SKM-1 (cell line): ENCODE measurements at regions not wholly inside any gene's neighbourhood (a gene's known extent, or its start where the extent isn't known, plus 50 kb on each side); places are given as distances from the start of the nearest gene placed in this dataset.

Experiments used
- DNase-seq: peaks from one replicate; lab custom pipeline; 2025; ENCODE audit not compliant: unreplicated experiment; lab: John Stamatoyannopoulos, UW

DNA sequence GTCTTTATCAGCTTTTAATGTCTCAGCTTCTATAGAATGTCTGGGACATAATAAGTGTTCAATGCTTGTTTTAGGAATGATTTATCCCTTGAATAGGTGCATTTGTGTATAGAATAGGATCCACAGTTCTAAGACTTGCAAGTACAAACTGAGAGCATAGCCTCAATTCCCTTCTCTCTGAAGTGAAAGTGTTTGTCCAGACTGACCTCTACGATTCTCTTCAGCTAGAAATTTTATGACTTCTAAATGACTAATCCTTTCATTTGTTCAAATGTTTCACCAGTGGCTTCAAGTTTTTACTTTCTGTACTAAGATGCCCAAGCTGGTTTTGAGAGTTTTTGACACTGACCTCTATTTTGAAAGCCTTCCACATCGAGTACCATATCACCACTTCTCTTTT, 608.2 kb upstream of the ADGRL4 start:
- DNase-seq, result no peak

DNA sequence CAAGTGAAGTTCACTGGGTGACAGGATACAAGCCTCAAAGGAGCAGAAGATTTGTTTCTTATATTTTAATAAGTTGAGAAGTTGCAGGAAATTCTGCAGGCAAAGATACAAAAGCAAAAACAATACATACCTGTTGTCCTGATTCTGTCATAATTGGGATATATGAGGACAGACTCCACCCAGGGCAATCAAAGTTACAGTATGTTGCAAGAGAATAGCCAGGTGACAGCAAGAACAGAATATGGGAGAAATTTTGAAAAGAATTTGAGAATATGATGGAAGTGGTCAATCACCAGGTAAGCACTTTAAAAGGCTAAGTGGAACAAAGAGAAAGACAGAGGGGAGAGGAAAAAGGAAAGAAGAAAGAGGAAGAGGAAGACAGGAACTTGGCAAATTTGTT, 607.6 kb upstream of the ADGRL4 start:
- no peak for DNase-seq

DNA sequence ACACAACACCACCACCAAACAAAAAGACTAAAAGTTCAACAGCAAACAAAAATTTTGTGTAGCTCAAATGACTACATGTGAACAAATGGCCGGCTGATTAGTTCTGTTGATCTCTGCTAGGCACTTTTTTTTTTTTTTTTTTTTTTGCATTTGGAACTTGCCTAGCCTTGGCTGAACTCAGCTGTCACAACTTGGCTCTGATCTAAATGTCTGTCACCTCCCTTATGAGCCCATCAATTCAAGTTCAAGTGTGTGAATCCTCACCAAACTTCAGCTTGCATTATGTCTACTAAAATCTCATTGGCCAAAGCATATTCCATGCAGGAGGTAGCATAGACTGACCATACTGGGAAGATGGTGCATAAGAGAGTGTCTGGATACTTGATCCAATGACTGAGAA, 606.5 kb upstream of the ADGRL4 start:
- no peak for DNase-seq

DNA sequence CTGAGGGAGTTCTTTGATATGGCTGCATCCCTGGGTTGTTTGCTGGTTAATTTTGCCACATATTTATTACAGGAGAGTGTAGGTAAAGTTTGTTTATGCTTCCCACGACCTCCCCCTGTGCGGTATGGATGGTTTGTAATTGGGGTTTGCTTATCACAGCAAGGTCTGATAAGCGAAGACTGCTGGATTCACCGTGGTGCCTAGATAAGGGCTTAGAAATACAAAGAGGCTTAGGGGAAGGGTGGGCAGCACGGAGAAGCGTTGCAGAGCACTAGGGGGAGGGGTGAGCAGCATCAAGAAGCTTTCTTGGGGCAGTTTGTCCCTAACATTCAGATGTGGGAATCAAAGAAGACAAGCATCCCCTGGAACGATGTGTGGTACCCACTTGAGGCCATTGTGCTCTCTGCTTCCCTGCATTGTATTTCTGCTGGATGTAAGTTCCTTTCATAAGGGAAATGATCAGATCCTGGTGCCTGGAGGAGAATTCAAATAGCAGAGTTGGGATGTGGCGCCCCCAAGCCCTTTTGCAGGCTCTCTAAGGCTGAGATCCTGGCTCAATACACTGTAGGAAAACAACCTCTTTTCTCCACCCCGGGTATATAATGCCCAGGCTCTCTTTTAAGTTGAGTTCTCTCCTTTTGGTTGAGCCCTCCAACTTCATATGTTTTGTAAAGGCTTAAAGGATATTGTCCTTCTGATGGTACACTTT, 598.1 kb upstream of the ADGRL4 start:
- no peak for DNase-seq

DNA sequence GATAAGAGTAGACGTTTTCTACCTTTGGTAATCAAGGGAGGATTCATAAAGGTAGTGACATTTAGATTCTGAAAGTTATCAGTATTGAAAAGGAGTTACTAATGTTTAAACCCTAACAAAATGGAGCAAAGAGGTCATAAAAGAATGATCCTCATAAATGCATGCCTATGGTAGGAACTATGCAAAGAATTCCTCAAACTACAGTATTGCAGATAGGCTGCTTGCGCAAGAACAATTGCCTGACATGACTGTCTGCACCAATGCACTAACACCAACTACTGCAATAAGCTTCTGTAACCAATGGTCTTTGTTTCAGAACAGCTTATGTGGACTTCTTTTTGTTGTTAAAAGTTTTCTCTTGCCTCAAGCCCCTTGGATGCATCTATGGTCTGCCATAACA, 597.3 kb upstream of the ADGRL4 start:
- DNase-seq, result no peak

DNA sequence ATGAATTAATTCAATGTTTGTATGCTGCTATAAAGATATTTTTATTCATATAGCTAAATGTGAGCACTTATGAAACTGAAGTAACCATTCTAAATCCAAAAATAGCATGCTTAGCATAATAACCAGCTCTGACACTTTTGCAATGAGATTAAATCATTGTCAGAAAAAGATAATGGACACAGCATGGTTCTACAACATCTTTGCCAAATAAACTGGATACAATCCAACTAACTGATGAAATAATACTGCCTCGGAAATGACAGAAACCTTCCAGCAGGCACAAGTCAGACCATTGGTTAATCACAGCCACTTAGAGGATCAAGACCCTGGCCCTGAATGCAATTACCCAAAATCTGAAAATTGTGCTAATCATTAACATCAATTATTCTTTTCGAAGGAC, 592.7 kb upstream of the ADGRL4 start:
- DNase-seq, result no peak

DNA sequence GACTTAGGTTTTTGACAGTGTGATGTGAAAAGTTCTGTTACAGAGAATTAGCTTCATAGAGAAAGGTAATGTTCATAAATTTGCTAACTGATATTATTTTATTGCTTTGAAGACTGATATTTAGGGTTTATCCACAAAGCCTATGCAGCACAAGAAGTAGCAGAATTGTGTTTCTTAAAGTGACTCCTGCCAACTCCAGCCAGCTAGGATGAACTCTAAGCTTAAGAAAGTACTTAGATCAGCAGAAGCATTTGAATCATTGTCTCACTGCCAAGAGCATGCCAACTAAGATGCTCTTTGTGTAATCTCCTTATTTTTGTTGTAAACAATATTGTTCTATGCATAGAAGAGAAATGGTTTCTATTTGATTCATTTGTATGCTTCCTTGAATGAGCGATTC, 589.4 kb upstream of the ADGRL4 start:
- DNase-seq, result no peak

DNA sequence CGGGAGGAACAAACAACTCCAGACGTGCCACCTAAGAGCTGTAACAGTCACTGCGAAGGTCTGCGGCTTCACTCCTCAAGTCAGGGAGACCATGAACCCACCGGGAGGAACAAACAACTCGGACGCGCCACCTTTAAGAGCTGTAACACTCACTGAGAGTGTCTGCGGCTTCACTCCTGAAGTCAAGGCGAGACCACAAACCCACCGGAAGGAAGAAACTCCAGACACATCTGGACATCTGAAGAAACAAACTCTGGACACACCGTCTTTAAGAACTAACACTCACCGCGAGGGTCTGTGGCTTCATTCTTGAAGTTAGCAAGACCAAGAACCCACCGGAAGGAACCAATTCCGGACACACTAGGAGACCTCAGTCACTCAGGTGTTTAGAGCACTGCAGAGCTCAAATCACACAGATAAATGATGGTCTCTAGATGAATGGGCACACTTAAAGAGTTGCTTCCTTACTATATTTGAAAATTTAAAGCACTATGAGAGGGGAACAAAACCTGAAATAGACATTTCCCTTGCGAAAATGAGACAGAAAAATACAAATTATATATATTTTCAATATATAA, 587.7 kb upstream of the ADGRL4 start:
- DNase-seq, result no peak

DNA sequence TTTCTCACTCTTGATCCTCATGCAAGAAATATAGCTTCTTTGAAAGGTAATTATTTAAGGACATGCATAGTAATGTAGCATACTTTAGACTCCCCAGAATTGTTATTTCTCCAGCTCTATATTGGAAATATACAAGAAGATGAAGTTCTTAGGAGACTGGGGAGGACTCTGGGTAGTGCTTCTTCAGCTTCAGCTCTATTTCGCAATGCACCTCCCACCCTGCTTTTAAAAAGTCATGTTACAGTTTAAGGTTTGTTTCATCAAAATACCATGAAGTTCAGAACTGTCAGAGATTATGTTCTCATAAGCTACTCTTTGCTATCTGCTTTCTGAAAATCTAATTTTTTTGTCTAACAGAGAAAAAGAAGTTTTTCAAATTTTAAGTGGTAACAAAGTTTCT, 586.2 kb upstream of the ADGRL4 start:
- no peak for DNase-seq

DNA sequence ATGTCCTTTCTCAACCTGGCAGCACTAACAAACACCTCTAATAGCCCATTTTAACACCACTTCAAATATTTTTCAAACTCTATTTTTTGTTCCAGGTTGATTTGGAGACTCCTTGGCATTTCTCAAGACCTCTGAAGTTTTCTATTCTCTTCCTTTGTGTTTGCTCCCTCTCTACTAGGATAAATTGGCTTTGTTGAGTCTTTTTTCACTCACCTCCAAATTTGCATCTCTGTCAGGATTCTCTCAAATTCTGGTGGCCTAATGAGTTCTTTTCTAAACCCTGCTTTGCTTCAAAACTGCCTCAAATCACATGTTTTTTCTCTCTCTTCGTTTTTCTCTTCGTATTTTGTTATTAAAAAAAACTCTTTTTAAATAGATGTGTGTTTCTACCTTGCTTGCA, 582.2 kb upstream of the ADGRL4 start:
- DNase-seq, result no peak

DNA sequence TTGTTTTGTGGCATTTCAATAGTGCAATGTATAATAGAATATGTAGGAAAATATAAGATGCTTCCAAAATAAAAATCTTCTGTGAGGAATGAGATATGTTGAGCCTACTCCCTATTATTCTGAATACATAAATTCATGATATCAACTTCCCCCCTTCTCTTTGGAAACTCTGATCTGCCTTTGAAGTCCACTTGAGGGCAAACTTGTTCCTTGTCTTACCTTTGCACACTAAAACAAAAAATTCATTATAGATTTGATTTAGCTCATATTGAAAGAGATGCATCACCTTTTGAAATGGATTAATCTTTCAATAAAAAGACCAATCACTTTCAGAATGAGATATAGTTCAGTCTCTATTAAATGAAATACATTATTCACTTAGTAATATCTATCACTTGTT, 580.7 kb upstream of the ADGRL4 start:
- DNase-seq, result no peak

DNA sequence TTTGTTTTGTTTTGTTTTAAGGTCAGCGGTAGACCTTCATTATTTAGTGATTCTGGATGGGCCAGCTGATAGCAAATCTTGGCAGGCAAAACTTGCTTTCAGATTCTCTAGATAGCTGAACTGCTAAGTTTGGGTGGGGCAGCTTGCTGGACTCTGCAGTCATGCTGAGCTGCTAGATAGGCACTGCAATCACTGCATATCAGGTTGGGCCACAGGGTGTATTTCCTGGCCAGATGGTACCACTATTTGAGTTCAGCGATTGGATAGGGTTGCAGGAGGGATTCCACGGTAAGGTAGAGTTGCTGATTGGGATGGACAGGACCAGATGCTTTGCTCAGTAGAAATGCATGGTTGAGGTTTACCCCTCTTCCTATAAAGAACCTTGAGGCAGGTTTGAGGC, 579.3 kb upstream of the ADGRL4 start:
- no peak for DNase-seq

DNA sequence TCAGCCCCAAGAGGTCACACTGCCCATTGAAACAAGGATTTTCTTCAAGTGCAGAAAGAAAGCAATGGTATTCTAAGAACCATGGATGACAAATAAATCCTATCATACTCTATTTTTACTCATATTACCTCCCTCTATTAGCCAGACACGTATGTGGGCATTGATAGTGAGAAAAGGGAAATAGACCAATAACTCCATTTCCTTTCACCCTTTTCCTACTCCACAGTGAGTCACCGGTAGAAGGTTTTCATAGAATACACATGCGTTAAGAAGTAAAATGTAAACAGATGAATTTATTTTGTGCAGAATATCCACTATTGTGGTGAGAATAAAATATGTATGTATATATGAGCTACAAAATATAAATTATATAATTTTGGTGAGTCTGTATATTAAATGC, 568.9 kb upstream of the ADGRL4 start:
- no peak for DNase-seq

DNA sequence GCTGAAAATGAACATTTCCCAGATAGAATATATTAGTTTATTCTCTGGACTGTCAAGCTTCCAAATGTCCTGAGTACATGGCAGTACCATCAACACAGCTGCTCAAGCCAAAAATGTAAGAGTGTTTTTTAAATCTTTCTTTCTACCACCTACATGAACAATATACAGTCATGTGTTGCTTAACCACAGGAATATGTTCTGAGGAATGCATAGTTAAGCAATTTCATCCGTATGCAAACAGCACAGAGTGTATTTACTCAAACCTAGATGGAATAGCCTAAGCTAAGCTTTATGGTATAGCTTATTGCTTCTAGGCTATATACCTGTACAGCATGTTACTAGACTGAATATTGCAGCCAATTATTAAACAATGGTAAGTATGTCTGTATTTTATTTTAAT, 561.9 kb upstream of the ADGRL4 start:
- no peak for DNase-seq

DNA sequence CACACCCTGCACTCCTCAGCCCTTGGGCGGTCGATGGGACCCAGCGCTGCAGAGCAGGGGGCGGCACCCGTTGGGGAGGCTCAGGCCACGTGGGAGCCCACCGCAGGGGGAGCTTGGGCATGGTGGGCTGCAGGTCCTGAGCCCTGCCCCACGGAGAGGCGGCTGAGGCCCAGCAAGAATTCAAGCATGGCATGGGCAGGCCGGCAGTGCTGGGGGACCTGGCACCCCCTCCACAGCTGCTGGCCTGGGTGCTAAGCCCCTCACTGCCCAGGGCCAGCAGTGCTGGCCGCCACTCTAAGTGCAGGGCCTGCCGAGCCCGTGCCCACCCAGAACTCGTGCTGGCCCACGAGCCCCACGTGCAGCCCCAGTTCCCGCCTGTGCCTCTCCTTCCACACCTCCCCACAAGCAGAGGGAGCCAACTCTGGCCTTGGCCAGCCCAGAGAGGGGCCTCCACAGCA, 555.0 kb upstream of the ADGRL4 start:
- no peak for DNase-seq

DNA sequence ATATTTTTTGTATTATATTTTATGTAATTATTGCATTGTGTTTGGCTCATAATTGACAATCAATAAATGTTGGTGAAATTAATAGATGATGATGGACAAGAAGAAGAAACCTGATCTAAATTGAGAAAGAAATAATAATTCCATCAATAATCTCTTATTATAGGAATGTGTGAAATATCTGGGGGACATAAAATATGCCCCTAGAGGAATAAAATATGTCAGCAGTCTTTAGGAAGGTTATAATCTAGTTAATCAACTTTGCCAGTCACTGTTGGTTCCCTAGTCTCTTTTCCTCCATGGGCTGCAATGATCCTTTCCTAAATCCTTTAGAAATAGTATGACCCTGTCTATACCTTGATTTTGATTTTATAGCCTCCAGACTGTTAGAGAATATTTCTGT, 549.7 kb upstream of the ADGRL4 start:
- no peak for DNase-seq

DNA sequence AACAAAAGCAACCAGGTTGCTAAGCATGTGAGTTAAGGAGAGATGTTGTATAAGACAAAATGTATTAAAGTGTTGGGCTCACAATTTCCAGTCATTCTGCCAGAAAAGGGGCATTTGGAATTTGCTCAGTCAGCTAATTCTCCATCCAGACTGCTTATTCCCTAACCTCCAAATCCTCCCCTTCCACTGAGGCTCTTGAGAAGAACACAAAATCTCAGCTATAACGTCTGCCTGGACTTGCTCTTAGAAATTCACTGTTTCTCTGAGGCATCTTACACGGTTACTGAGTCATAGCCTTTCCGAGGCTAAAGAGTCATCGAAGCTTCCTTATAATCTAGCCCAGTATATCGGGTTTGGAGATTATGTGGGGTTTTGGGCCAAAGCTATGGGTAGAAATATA, 548.2 kb upstream of the ADGRL4 start:
- no peak for DNase-seq

DNA sequence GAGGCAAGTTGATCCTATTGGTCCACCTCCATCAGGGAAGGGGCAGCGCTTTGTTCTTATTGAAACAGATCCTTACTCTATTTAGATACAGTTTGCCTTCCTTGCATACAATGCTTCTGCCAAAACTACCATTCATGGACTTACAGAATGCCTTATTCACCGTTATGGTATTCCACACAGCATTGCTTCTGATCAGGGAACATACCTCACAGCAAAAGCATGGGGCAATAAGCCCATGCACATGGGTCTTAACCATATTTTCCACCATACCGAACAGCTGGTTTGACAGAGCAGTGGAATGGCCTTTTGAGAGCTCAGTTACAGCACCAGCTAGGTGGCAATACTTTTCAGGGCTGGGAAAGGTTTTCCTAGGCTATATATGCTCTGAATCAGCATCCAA, 544.8 kb upstream of the ADGRL4 start:
- DNase-seq, result no peak

DNA sequence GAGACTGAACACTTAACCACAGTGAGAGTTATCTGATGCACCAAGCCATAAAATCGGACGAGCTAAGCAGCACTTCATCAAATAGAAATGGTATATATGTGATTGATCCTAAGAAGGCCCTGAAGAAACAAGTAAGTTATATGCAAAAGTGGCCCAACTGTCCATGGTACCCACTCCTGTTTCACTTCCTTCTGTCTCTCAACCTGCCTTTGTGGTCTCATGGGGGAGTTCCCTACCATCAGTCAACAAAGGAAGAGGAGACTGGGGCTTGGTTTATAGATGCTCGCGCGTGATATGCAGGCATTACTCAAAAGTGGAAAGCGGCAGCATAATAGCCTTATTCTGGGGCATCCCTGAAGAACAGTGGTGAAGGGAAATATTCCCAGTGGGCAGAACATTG, 543.9 kb upstream of the ADGRL4 start:
- DNase-seq, result no peak

DNA sequence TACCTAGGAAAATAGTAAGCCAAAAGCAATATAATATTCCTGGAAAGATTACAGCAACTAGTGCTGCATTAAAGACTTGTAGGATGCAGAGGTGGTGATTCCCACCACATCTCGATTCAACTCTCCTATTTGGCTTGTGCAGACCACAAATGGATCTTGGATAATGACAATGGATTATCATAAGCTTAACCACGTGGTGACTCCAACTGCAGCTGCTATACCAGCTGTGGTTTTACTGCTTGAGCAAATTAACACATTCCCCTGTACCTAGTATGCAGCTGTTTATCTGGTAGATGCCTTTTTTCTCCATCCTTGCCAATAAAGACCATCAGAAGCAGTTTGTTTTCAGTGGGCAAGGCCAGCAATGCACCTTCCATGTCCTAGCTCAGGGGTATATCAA, 542.7 kb upstream of the ADGRL4 start:
- no peak for DNase-seq

DNA sequence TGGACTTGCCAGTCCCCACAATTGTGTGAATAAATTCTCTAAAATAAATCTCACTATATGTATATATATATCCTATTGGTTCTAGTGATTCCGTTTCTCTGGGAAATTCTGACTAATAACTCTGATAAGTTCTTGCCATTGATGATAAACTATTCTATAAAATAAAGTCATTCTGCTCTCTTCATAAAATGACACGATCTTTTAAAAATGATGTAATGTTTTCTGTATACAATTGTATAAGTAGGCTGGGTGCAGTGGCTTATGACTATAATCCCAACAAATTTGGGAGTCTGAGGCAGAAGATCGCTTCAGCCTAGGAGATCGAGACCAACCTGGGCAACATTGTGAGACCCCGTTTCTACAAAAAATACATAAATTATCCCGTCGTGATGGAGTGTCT, 541.0 kb upstream of the ADGRL4 start:
- no peak for DNase-seq

DNA sequence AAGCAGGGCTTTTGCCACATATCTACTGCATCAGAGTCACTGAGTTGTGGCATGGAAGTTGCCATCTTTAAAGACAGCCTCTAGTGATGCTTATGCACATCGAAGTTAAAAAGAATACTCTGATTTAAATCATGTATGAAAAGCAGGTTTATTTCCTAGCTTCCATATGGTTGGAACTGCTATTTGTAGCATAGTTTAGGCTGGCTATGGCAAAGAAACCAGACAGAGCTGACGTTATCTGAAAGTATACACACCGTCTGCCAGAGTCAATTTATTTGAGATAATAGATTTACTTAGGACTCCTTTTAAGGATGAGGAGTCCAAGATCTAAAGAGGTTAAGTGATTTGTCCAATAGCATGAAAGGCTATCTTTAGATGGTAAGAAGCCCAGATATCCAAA, 536.9 kb upstream of the ADGRL4 start:
- no peak for DNase-seq

DNA sequence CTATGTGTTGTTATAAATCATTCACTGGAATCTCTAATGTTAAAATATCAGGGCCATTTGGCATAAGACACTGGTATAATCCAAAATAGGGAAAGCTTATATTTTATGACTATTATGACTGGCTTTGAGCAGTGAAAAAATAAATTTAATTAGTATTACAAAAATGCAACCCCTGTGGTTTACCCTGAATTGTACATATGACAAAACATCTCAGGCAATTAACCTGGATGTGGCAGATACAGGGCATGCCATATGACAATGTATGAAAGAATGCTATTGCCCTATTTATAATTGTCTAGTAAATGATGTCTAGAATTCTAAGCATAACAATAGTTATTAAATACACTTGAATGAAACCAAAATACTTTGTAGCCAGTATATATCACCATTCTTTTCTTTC, 532.5 kb upstream of the ADGRL4 start:
- no peak for DNase-seq
